ENCODE measurements at regions not wholly inside any gene's neighbourhood (a gene's known extent, or its start where the extent isn't known, plus 50 kb on each side); places are given as distances from the start of the nearest gene placed in this dataset.
"Not testable (repeated sequence)": the region's sequence is repeated elsewhere in the genome, so short reads cannot be mapped to it uniquely, and the experiment has no call there.

- no peak for DNase-seq (ENCODE audit: low read depth)
Observed at GRCh38 chr14:105636935-105637334, 110.6 kb downstream of the TMEM121 start.

- not testable (repeated sequence) for DNase-seq (ENCODE audit: low read depth)
Observed at GRCh38 chr14:105637345-105637744, 111.0 kb downstream of the TMEM121 start.

GRCh38 chr14:105639969-105640931 is 113.9 kb downstream of the TMEM121 start:
- DNase-seq (ENCODE audit: low read depth): not testable (repeated sequence)

GRCh38 chr14:105641075-105641937 is 114.9 kb downstream of the TMEM121 start:
- no peak for DNase-seq (ENCODE audit: low read depth)

GRCh38 chr14:105641951-105642350 is 115.6 kb downstream of the TMEM121 start:
- not testable (repeated sequence) for DNase-seq (ENCODE audit: low read depth)

- DNase-seq (ENCODE audit: low read depth): not testable (repeated sequence)
Observed at GRCh38 chr14:105642486-105642885, 116.1 kb downstream of the TMEM121 start.

GRCh38 chr14:105643406-105644052 is 117.1 kb downstream of the TMEM121 start:
- not testable (repeated sequence) for DNase-seq (ENCODE audit: low read depth)

GRCh38 chr14:105644053-105644435 is 117.7 kb downstream of the TMEM121 start:
- DNase-seq (ENCODE audit: low read depth): not testable (repeated sequence)

GRCh38 chr14:105644457-105644856 is 118.1 kb downstream of the TMEM121 start:
- DNase-seq (ENCODE audit: low read depth): not testable (repeated sequence)

GRCh38 chr14:105644891-105645290 is 118.5 kb downstream of the TMEM121 start:
- DNase-seq (ENCODE audit: low read depth): not testable (repeated sequence)

GRCh38 chr14:105645389-105645788 is 119.0 kb downstream of the TMEM121 start:
- not testable (repeated sequence) for DNase-seq (ENCODE audit: low read depth)

GRCh38 chr14:105646175-105646574 is 119.8 kb downstream of the TMEM121 start:
- DNase-seq (ENCODE audit: low read depth): no peak

- DNase-seq (ENCODE audit: low read depth): not testable (repeated sequence)
Observed at GRCh38 chr14:105646711-105647281, 120.4 kb downstream of the TMEM121 start.

GRCh38 chr14:105647426-105647783 is 121.0 kb downstream of the TMEM121 start:
- DNase-seq (ENCODE audit: low read depth): not testable (repeated sequence)

GRCh38 chr14:105647784-105648608 is 121.6 kb downstream of the TMEM121 start:
- DNase-seq (ENCODE audit: low read depth): no peak

- not testable (repeated sequence) for DNase-seq (ENCODE audit: low read depth)
Observed at GRCh38 chr14:105648609-105649535, 122.5 kb downstream of the TMEM121 start.

- not testable (repeated sequence) for DNase-seq (ENCODE audit: low read depth)
Observed at GRCh38 chr14:105652317-105652716, 125.9 kb downstream of the TMEM121 start.

- DNase-seq (ENCODE audit: low read depth): not testable (repeated sequence)
Observed at GRCh38 chr14:105653921-105654320, 127.5 kb downstream of the TMEM121 start.

- DNase-seq (ENCODE audit: low read depth): not testable (repeated sequence)
Observed at GRCh38 chr14:105659255-105659654, 132.9 kb downstream of the TMEM121 start.
